Neuronal stem cell (in vitro differentiated cells): ENCODE measurements at regions not wholly inside any gene's neighbourhood (a gene's known extent, or its start where the extent isn't known, plus 50 kb on each side); places are given as distances from the start of the nearest gene placed in this dataset.

Experiments
- DNase-seq: peaks from one replicate; pipeline ENCODE4 v3.0.0-alpha.2; 2013; ENCODE audit warnings: low spot score
- H2AFZ ChIP-seq: one replicate; pipeline ENCODE4 v1.6.1; 2013; ENCODE audit warnings: mild to moderate bottlenecking, low read length, inconsistent platforms
- H2AK5ac ChIP-seq: 2 replicates; pipeline ENCODE4 v1.6.1; 2013; ENCODE audit warnings: low read depth, mild to moderate bottlenecking, inconsistent platforms, low read length, moderate library complexity, mixed read lengths
- H2BK120ac ChIP-seq: 2 replicates; pipeline ENCODE4 v1.6.1; 2013; ENCODE audit warnings: low read depth, mild to moderate bottlenecking, inconsistent platforms, low read length, moderate library complexity, mixed read lengths
- H2BK12ac ChIP-seq: one replicate; pipeline ENCODE4 v1.6.1; 2013; ENCODE audit warnings: low read length, inconsistent platforms
- H2BK15ac ChIP-seq: 2 replicates; pipeline ENCODE4 v1.6.1; 2013; ENCODE audit warnings: mild to moderate bottlenecking, low read length, inconsistent platforms, mixed read lengths
- H2BK5ac ChIP-seq: one replicate; pipeline ENCODE4 v1.6.1; 2013; ENCODE audit warnings: inconsistent platforms, mild to moderate bottlenecking, low read length, moderate library complexity
- H3K14ac ChIP-seq: one replicate; pipeline ENCODE4 v1.6.1; 2013; ENCODE audit warnings: low read length, inconsistent platforms
- H3K18ac ChIP-seq: 2 replicates; pipeline ENCODE4 v1.6.1; 2013; ENCODE audit warnings: low read length, inconsistent platforms
- H3K23ac ChIP-seq: 2 replicates; pipeline ENCODE4 v1.6.1; 2013; ENCODE audit warnings: low read depth, mild to moderate bottlenecking, mixed read lengths, low read length, inconsistent platforms; ENCODE audit not compliant: poor library complexity
- H3K27ac ChIP-seq: replicated peaks from 3 replicates; pipeline ENCODE4 v1.5.1; 2013; ENCODE audit warnings: low read length, inconsistent platforms
- H3K27me3 ChIP-seq, 3 experiments: 2 replicates each; pipeline ENCODE4 v1.6.1; 2013; ENCODE audit warnings: low read length in 3 of 3, mild to moderate bottlenecking in 2 of 3, inconsistent platforms in 1 of 3, low read depth in 1 of 3, mixed read lengths in 1 of 3, moderate library complexity in 1 of 3; ENCODE audit not compliant: control insufficient read depth in 3 of 3, insufficient read depth in 3 of 3
- H3K36me3 ChIP-seq, 2 donors: replicated peaks in 1 of 2; 2 replicates each; pipeline ENCODE4 v1.6.1; 2013; ENCODE audit warnings: low read length in 2 of 2; ENCODE audit not compliant: control insufficient read depth in 2 of 2, insufficient read depth in 2 of 2
- H3K4ac ChIP-seq: 2 replicates; pipeline ENCODE4 v1.6.1; 2013; ENCODE audit warnings: inconsistent platforms, mild to moderate bottlenecking, low read length, moderate library complexity
- H3K4me1 ChIP-seq, 2 donors: 1 replicate in 1 of 2; 2 replicates in 1 of 2; pipeline ENCODE4 v1.6.1; 2013; ENCODE audit warnings: low read length in 2 of 2, low read depth in 1 of 2; ENCODE audit not compliant: control insufficient read depth in 2 of 2, insufficient read depth in 1 of 2
- H3K4me2 ChIP-seq: one replicate; pipeline ENCODE4 v1.6.1; 2013; ENCODE audit warnings: mild to moderate bottlenecking, low read length, inconsistent platforms; ENCODE audit not compliant: insufficient read depth, poor library complexity, severe bottlenecking
- H3K4me3 ChIP-seq, 2 donors: 2 replicates each; pipeline ENCODE4 v1.5.1; 2013; ENCODE audit warnings: low read length in 2 of 2, mild to moderate bottlenecking in 2 of 2, inconsistent platforms in 1 of 2, moderate library complexity in 1 of 2
- H3K79me1 ChIP-seq: one replicate; pipeline ENCODE4 v1.6.1; 2013; ENCODE audit warnings: low read depth, mild to moderate bottlenecking, inconsistent platforms, low read length, moderate library complexity
- H3K9ac ChIP-seq: one replicate; pipeline ENCODE4 v1.6.1; 2013; ENCODE audit warnings: mild to moderate bottlenecking, low read depth, low read length, inconsistent platforms; ENCODE audit not compliant: poor library complexity
- H3K9me3 ChIP-seq, 2 donors: replicated peaks in 1 of 2; 2 replicates each; pipeline versions ENCODE3 to v1.6.1; 2013; ENCODE audit warnings: low read length in 2 of 2, mild to moderate bottlenecking in 2 of 2, inconsistent platforms in 1 of 2, low read depth in 1 of 2, mixed read lengths in 1 of 2, moderate library complexity in 1 of 2; ENCODE audit not compliant: control insufficient read depth in 2 of 2, insufficient read depth in 1 of 2
- H4K8ac ChIP-seq: one replicate; pipeline ENCODE4 v1.6.1; 2013; ENCODE audit warnings: low read depth, mild to moderate bottlenecking, inconsistent platforms, low read length, moderate library complexity
- H4K91ac ChIP-seq: one replicate; pipeline ENCODE4 v1.6.1; 2013; ENCODE audit warnings: low read length, low read depth, mild to moderate bottlenecking, inconsistent platforms; ENCODE audit not compliant: poor library complexity
- WGBS, 2 donors: extraction: QIAGEN DNeasy Blood & Tissue Kit; methylation state at CpG; one replicate each; pipeline ENCODE4 v1.1.7; 2013; ENCODE audit warnings: missing lambda C conversion rate in 2 of 2, mixed read lengths in 1 of 2; ENCODE audit not compliant: insufficient read length in 2 of 2, insufficient replicate concordance in 1 of 2; ENCODE audit errors: extremely low coverage in 2 of 2; 5-methylcytosine and 5-hydroxymethylcytosine counted together

GRCh38 chr9:106339882-106340281 is 523.1 kb upstream of the ZNF462 start:
- no peak overlapping the region for H3K18ac ChIP-seq
- H3K14ac ChIP-seq, result no peak overlapping the region
- no peak overlapping the region for H2BK15ac ChIP-seq
- no peak overlapping the region for H3K4me2 ChIP-seq
- H3K9me3 ChIP-seq, result no peaks in the 10 kb centered on the region
- H2BK12ac ChIP-seq, result no peak overlapping the region
- peaks cover 0 to 2% of the 10 kb centered on the region in 2 donors for H3K4me1 ChIP-seq
- no peak overlapping the region for H2AFZ ChIP-seq
- no peak overlapping the region for H3K9ac ChIP-seq
- no peak overlapping the region for H3K27ac ChIP-seq
- no peak overlapping the region for H3K23ac ChIP-seq
- no peaks in the 10 kb centered on the region for H3K27me3 ChIP-seq
- H2BK120ac ChIP-seq, result no peak overlapping the region
- H4K8ac ChIP-seq, result no peak overlapping the region
- no peak for DNase-seq
- no peaks in the 10 kb centered on the region for H3K79me1 ChIP-seq
- no peaks in the 10 kb centered on the region for H3K36me3 ChIP-seq
- no CpG with 5 or more reads among the region's 3 CpGs for WGBS, 2 donors
- no peak overlapping the region for H2AK5ac ChIP-seq
- H3K4me3 ChIP-seq, result no peak overlapping the region
- H4K91ac ChIP-seq, result no peak overlapping the region
- H2BK5ac ChIP-seq, result no peak overlapping the region
- no peak overlapping the region for H3K4ac ChIP-seq

GRCh38 chr9:106350777-106351176 is 512.2 kb upstream of the ZNF462 start:
- Histone ChIP-seq H3K4me3 (no peak overlapping the region), H3K4ac (no peak overlapping the region), H3K27ac (no peak overlapping the region), H3K4me1 (no peaks in the 10 kb centered on the region), H3K14ac (no peak overlapping the region), H2BK12ac (no peak overlapping the region), H2BK15ac (no peak overlapping the region), H3K79me1 (no peaks in the 10 kb centered on the region), H3K23ac (no peak overlapping the region), H3K27me3 (no peaks in the 10 kb centered on the region), H3K9ac (no peak overlapping the region), H2BK5ac (no peak overlapping the region), H2AFZ (peak overlapping the region; percentile 51), H4K91ac (no peak overlapping the region), H2BK120ac (no peak overlapping the region), H3K4me2 (no peak overlapping the region), H3K36me3 (no peaks in the 10 kb centered on the region), H3K18ac (no peak overlapping the region), H4K8ac (no peak overlapping the region), H2AK5ac (no peak overlapping the region), H3K9me3 (peaks cover 0 to 7% of the 10 kb centered on the region in 2 donors)
- no CpG with 5 or more reads among the region's 1 CpG for WGBS, 2 donors
- no peak for DNase-seq

GRCh38 chr9:106356924-106357323 is 506.0 kb upstream of the ZNF462 start:
- Histone ChIP-seq H2BK120ac (no peak overlapping the region), H2AK5ac (no peak overlapping the region), H2BK15ac (no peak overlapping the region), H3K9ac (no peak overlapping the region), H3K27ac (no peak overlapping the region), H4K91ac (no peak overlapping the region), H3K4ac (no peak overlapping the region), H4K8ac (no peak overlapping the region), H3K4me1 (no peaks in the 10 kb centered on the region), H2AFZ (no peak overlapping the region), H3K23ac (no peak overlapping the region), H3K14ac (no peak overlapping the region), H2BK12ac (no peak overlapping the region), H3K79me1 (no peaks in the 10 kb centered on the region), H3K9me3 (peaks cover 0 to 7% of the 10 kb centered on the region in 2 donors), H2BK5ac (no peak overlapping the region), H3K36me3 (no peaks in the 10 kb centered on the region), H3K4me3 (no peak overlapping the region), H3K4me2 (no peak overlapping the region), H3K18ac (no peak overlapping the region), H3K27me3 (no peaks in the 10 kb centered on the region)
- DNase-seq, result no peak

GRCh38 chr9:106358331-106358730 is 504.6 kb upstream of the ZNF462 start:
- H3K9ac ChIP-seq, result no peak overlapping the region

More at GRCh38 chr9:106358331-106358730, 504.6 kb upstream of the ZNF462 start:
- H2AFZ ChIP-seq, result peak overlapping the region; percentile 9
- no peak overlapping the region for H3K4me2 ChIP-seq
- H2BK12ac ChIP-seq, result no peak overlapping the region
- H3K4me3 ChIP-seq, result no peak overlapping the region
- no peak overlapping the region for H3K27ac ChIP-seq
- H3K4me1 ChIP-seq, result no peaks in the 10 kb centered on the region
- no peaks in the 10 kb centered on the region for H3K27me3 ChIP-seq
- H2BK5ac ChIP-seq, result no peak overlapping the region
- H2BK15ac ChIP-seq, result peak overlapping the region; percentile 3
- no peak overlapping the region for H4K8ac ChIP-seq
- peaks cover 0 to 7% of the 10 kb centered on the region in 2 donors for H3K9me3 ChIP-seq
- peak overlapping the region; percentile 24 for H3K18ac ChIP-seq
- peak overlapping the region; percentile 22 for H2AK5ac ChIP-seq
- H3K79me1 ChIP-seq, result no peaks in the 10 kb centered on the region
- H3K36me3 ChIP-seq, result no peaks in the 10 kb centered on the region
- peak overlapping the region; percentile 22 for H3K23ac ChIP-seq
- no peak overlapping the region for H4K91ac ChIP-seq
- no peak for DNase-seq
- WGBS, 2 donors, result no CpG with 5 or more reads among the region's 1 CpG
- no peak overlapping the region for H3K4ac ChIP-seq
- H3K14ac ChIP-seq, result no peak overlapping the region
- peak overlapping the region; percentile 34 for H2BK120ac ChIP-seq
